ENCODE measurements at regions not wholly inside any gene's neighbourhood (a gene's known extent, or its start where the extent isn't known, plus 50 kb on each side); places are given as distances from the start of the nearest gene placed in this dataset.
"Not testable (repeated sequence)": the region's sequence is repeated elsewhere in the genome, so short reads cannot be mapped to it uniquely, and the experiment has no call there.

DNA sequence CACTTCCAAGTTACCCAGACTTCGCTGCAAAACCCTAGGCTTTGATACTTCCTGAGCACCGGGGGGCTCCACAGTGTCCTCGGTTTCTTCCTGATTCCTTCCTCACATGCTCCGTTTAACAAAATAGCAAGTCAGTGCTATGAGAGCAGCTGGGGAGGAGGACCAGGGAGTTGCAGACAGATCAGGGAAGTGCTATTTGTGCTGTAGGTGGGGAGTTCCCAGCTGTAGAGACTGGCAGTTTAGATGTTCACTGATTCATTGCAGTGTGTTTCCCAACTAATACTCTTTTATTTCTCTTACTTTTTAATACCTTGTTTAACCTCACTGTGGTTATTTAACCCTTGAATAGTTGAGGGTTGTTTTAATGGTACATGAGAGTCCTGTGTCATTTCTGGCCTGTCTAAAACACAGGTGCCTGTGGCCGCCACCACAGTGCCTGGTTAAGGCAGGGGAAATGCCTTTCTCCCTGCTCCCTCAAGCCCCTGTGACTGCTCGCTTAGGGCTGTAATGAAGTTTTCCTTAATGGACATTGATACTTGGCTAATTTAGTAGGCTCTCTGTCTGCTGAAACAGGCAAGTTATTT lies 113.5 kb downstream of the GOLGA6L22 start:
- H3K9me3 ChIP-seq (ENCODE audit: insufficient read depth, low read length, severe bottlenecking); ATAC-seq (ENCODE audit: insufficient read depth, low read depth); H4K20me1 ChIP-seq (ENCODE audit: insufficient read depth, low read length); H3K79me2 ChIP-seq (ENCODE audit: insufficient read depth, low read length); H3K27me3 ChIP-seq (ENCODE audit: insufficient read depth, low read length, poor library complexity); H3K27ac ChIP-seq (ENCODE audit: low read length); H2AFZ ChIP-seq (ENCODE audit: low read depth, low read length); H3K4me2 ChIP-seq (ENCODE audit: insufficient read depth, low read length); H3K9ac ChIP-seq (ENCODE audit: low read depth, low read length); DNase-seq; H3K4me3 ChIP-seq (ENCODE audit: low read depth in 1 of 2, low read length in 2 of 2); H3K36me3 ChIP-seq (ENCODE audit: insufficient read depth, low read length); H3K4me1 ChIP-seq (ENCODE audit: insufficient read depth, low read length): not testable (repeated sequence)

DNA sequence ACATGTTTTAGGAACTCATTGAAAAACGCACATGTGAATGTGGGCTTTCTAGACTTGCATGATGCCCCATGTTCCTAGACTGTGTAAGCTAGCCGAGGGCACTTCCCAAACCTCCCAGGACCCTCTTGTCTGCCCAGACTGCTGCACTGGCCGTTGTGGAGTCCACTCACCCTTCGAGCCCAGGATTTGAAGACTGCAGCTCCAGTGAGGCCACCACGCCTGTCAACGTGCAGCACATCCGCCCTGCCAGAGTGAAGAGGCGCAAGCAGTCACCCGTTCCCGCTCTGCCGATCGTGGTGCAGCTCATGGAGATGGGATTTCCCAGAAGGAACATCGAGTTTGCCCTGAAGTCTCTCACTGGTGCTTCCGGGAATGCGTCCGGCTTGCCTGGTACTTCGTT lies 114.1 kb downstream of the GOLGA6L22 start:
- ATAC-seq (ENCODE audit: insufficient read depth, low read depth); H2AFZ ChIP-seq (ENCODE audit: low read depth, low read length); H3K36me3 ChIP-seq (ENCODE audit: insufficient read depth, low read length); H3K4me3 ChIP-seq (ENCODE audit: low read depth in 1 of 2, low read length in 2 of 2); H3K9me3 ChIP-seq (ENCODE audit: insufficient read depth, low read length, severe bottlenecking); H3K27me3 ChIP-seq (ENCODE audit: insufficient read depth, low read length, poor library complexity); H3K4me1 ChIP-seq (ENCODE audit: insufficient read depth, low read length); H3K27ac ChIP-seq (ENCODE audit: low read length); H4K20me1 ChIP-seq (ENCODE audit: insufficient read depth, low read length); DNase-seq; H3K9ac ChIP-seq (ENCODE audit: low read depth, low read length); H3K79me2 ChIP-seq (ENCODE audit: insufficient read depth, low read length); H3K4me2 ChIP-seq (ENCODE audit: insufficient read depth, low read length): not testable (repeated sequence)

GRCh38 chr15:22577828-22578227 lies 119.1 kb downstream of the GOLGA6L22 start:
- H3K4me2 ChIP-seq (ENCODE audit: insufficient read depth, low read length); H4K20me1 ChIP-seq (ENCODE audit: insufficient read depth, low read length); ATAC-seq (ENCODE audit: insufficient read depth, low read depth); H3K9me3 ChIP-seq (ENCODE audit: insufficient read depth, low read length, severe bottlenecking); DNase-seq; H3K79me2 ChIP-seq (ENCODE audit: insufficient read depth, low read length); H3K27ac ChIP-seq (ENCODE audit: low read length); H3K4me3 ChIP-seq (ENCODE audit: low read depth in 1 of 2, low read length in 2 of 2); H3K9ac ChIP-seq (ENCODE audit: low read depth, low read length); H3K4me1 ChIP-seq (ENCODE audit: insufficient read depth, low read length); H2AFZ ChIP-seq (ENCODE audit: low read depth, low read length); H3K36me3 ChIP-seq (ENCODE audit: insufficient read depth, low read length); H3K27me3 ChIP-seq (ENCODE audit: insufficient read depth, low read length, poor library complexity): not testable (repeated sequence)

- not testable (repeated sequence) for H3K79me2 ChIP-seq (ENCODE audit: insufficient read depth, low read length); DNase-seq; H3K9ac ChIP-seq (ENCODE audit: low read depth, low read length); ATAC-seq (ENCODE audit: insufficient read depth, low read depth); H3K36me3 ChIP-seq (ENCODE audit: insufficient read depth, low read length); H3K4me3 ChIP-seq (ENCODE audit: low read depth in 1 of 2, low read length in 2 of 2); H3K27me3 ChIP-seq (ENCODE audit: insufficient read depth, low read length, poor library complexity); H4K20me1 ChIP-seq (ENCODE audit: insufficient read depth, low read length); H3K27ac ChIP-seq (ENCODE audit: low read length); H3K4me2 ChIP-seq (ENCODE audit: insufficient read depth, low read length); H3K4me1 ChIP-seq (ENCODE audit: insufficient read depth, low read length); H2AFZ ChIP-seq (ENCODE audit: low read depth, low read length); H3K9me3 ChIP-seq (ENCODE audit: insufficient read depth, low read length, severe bottlenecking)
Observed at GRCh38 chr15:22579213-22579612, 120.5 kb downstream of the GOLGA6L22 start.

DNA sequence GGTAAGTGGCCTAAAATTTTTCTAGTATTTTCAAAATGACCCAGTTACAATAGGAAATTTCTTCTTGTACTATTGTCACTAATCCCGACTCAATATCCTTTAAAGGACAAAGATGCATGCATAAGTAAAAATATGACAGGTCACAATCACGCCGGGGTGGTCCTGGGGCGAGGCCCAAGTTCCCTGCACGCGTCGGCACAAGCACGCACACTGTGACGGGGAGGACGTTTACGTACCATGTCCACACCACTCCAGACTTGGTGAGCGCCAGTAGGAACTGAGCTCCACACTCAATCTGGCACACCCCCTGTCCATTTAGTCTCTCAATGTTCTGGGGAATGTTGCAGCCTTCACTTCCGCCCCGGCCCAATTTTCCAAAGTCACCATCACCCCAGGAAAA lies 128.7 kb downstream of the GOLGA6L22 start:
- not testable (repeated sequence) for H3K36me3 ChIP-seq (ENCODE audit: insufficient read depth, low read length); H3K27ac ChIP-seq (ENCODE audit: low read length); H3K79me2 ChIP-seq (ENCODE audit: insufficient read depth, low read length); H3K4me3 ChIP-seq (ENCODE audit: low read depth in 1 of 2, low read length in 2 of 2); H3K27me3 ChIP-seq (ENCODE audit: insufficient read depth, low read length, poor library complexity); H3K4me2 ChIP-seq (ENCODE audit: insufficient read depth, low read length); H4K20me1 ChIP-seq (ENCODE audit: insufficient read depth, low read length); H3K4me1 ChIP-seq (ENCODE audit: insufficient read depth, low read length); DNase-seq; H3K9ac ChIP-seq (ENCODE audit: low read depth, low read length); H2AFZ ChIP-seq (ENCODE audit: low read depth, low read length); ATAC-seq (ENCODE audit: insufficient read depth, low read depth); H3K9me3 ChIP-seq (ENCODE audit: insufficient read depth, low read length, severe bottlenecking)

DNA sequence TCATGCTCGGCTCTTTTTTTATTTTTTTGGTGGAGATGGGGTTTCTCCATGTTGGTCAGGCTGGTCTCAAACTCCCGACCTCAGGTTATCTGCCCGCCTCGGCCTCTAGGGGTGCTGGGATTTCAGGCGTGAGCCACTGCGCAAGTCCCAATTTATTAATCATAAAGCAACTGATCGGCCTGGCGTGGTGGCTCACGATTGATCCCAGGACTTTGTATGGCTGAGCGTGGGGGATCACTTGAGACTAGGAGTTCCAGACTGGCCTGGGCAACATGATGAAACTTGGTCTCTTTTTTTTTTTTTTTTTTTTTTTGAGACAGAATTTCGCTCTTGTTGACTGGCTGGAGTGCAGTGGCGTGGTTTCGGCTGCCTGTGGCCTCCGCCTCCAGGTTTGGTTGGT lies 139.8 kb downstream of the GOLGA6L22 start:
- not testable (repeated sequence) for H3K27me3 ChIP-seq (ENCODE audit: insufficient read depth, low read length, poor library complexity); DNase-seq; H3K4me2 ChIP-seq (ENCODE audit: insufficient read depth, low read length); H3K36me3 ChIP-seq (ENCODE audit: insufficient read depth, low read length); H3K4me3 ChIP-seq (ENCODE audit: low read depth in 1 of 2, low read length in 2 of 2); H3K9me3 ChIP-seq (ENCODE audit: insufficient read depth, low read length, severe bottlenecking); H4K20me1 ChIP-seq (ENCODE audit: insufficient read depth, low read length); H3K9ac ChIP-seq (ENCODE audit: low read depth, low read length); H3K79me2 ChIP-seq (ENCODE audit: insufficient read depth, low read length); ATAC-seq (ENCODE audit: insufficient read depth, low read depth); H3K4me1 ChIP-seq (ENCODE audit: insufficient read depth, low read length); H3K27ac ChIP-seq (ENCODE audit: low read length); H2AFZ ChIP-seq (ENCODE audit: low read depth, low read length)

DNA sequence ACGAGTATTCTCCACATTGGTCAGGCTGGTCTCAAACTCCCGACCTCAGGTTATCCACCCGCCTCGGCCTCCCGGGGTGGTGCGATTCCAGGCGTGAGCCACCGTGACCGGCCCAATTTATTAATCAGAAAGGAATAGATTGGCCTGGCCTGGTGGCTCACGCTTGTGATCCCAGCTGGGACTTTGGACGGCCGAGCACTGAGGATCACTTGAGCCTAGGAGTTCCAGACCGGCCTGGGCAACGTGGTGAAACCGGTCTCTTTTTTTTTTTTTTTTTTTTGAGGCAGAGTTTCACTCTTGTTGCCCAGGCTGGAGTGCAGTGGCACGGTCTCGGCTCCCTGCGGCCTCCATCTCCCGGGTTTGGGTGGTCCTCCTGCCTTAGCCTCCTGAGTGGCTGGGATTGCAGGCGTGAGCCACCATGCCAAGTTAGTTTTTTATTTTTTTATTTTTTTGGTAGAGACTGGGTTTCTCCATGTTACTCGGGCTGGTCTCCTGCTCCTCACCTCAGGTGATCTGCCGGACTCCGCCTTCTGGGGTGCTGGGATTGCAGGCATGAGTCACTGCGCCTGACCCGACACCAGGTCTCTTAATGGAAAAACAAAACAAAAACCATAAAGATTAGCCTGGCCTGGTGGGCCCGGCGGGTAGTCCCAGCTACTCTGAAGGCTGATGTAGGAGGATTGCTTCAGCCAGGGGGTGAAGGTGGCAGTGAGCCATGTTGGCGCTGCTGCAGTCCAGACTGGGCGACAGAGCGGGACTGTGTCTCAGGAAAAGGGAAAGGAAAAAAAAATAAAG lies 141.0 kb downstream of the GOLGA6L22 start:
- not testable (repeated sequence) for H4K20me1 ChIP-seq (ENCODE audit: insufficient read depth, low read length); DNase-seq; H3K4me3 ChIP-seq (ENCODE audit: low read depth in 1 of 2, low read length in 2 of 2); H3K9me3 ChIP-seq (ENCODE audit: insufficient read depth, low read length, severe bottlenecking); H3K27me3 ChIP-seq (ENCODE audit: insufficient read depth, low read length, poor library complexity); H3K4me2 ChIP-seq (ENCODE audit: insufficient read depth, low read length); ATAC-seq (ENCODE audit: insufficient read depth, low read depth); H3K79me2 ChIP-seq (ENCODE audit: insufficient read depth, low read length); H3K36me3 ChIP-seq (ENCODE audit: insufficient read depth, low read length); H3K27ac ChIP-seq (ENCODE audit: low read length); H2AFZ ChIP-seq (ENCODE audit: low read depth, low read length); H3K9ac ChIP-seq (ENCODE audit: low read depth, low read length); H3K4me1 ChIP-seq (ENCODE audit: insufficient read depth, low read length)

DNA sequence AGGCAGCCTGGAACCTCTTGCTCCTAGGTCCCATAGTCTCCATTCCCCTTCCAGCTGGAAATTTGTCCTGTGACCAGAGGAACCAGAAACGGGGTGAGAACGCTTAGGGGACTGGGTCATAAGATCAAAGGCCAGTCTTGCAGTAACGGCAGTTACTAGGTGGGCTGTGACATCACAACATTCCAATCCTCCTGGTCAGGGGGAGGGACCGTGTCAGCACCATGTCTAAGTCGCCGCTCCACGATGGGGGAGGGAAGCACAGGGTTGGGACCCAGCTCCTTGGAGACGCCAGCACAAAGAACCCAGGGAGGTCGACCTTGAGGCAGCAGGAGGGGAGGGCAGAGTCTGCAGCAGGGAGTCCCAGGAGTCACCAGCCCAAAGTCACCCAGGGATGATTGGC lies 158.3 kb downstream of the GOLGA6L22 start:
- H3K27ac ChIP-seq (ENCODE audit: low read length); H3K79me2 ChIP-seq (ENCODE audit: insufficient read depth, low read length); H3K4me1 ChIP-seq (ENCODE audit: insufficient read depth, low read length); H3K27me3 ChIP-seq (ENCODE audit: insufficient read depth, low read length, poor library complexity); H3K36me3 ChIP-seq (ENCODE audit: insufficient read depth, low read length); ATAC-seq (ENCODE audit: insufficient read depth, low read depth); H3K4me3 ChIP-seq (ENCODE audit: low read depth in 1 of 2, low read length in 2 of 2); DNase-seq; H4K20me1 ChIP-seq (ENCODE audit: insufficient read depth, low read length); H2AFZ ChIP-seq (ENCODE audit: low read depth, low read length); H3K9ac ChIP-seq (ENCODE audit: low read depth, low read length); H3K9me3 ChIP-seq (ENCODE audit: insufficient read depth, low read length, severe bottlenecking); H3K4me2 ChIP-seq (ENCODE audit: insufficient read depth, low read length): not testable (repeated sequence)

All from DND-41 (cell line).